IMR-90 (cell line): ENCODE measurements at regions not wholly inside any gene's neighbourhood (a gene's known extent, or its start where the extent isn't known, plus 50 kb on each side); places are given as distances from the start of the nearest gene placed in this dataset.

ENCODE experiments used
- ATAC-seq: fragments of 200-7000 bp; cut with Tn5 transposase; 2 replicates; pipeline ENCODE4 v1.9.1; 2020; ENCODE audit warnings: low read depth, mild to moderate bottlenecking, moderate library complexity
- BruUV-seq: library from RNA; stranded (reverse); fragments of 400-500 nt; replicated peaks from 2 replicates; lab custom pipeline; 2021; lab: Mats Ljungman, UMichigan
- CTCF ChIA-PET: fragments of 300-600 bp; formaldehyde crosslinking; extraction: SDS; loops from one replicate; lab custom pipeline; 2021; ENCODE audit warnings: antibody characterized with exemption; lab: Yijun Ruan, JAX
- POLR2A ChIA-PET: fragments of 300-600 bp; sonication (Branson Sonifier 250); formaldehyde crosslinking; loops from one replicate; lab custom pipeline; 2022; ENCODE audit warnings: antibody characterized with exemption; ENCODE audit not compliant: unreplicated experiment; lab: Charles Lee
- DNase-seq: peaks from one replicate; pipeline ENCODE4 v3.0.0; 2013
- H2AFZ ChIP-seq: replicated peaks from 2 replicates; pipeline ENCODE3; 2013; ENCODE audit warnings: low read length, mild to moderate bottlenecking; ENCODE audit not compliant: poor library complexity
- H2AK5ac ChIP-seq: 2 replicates; pipeline ENCODE4 v1.6.1; 2013; ENCODE audit warnings: low read depth, low read length, inconsistent platforms
- H2AK9ac ChIP-seq: replicated peaks from 2 replicates; pipeline ENCODE3; 2013; ENCODE audit warnings: mild to moderate bottlenecking, low read depth, low read length, moderate library complexity; ENCODE audit not compliant: poor library complexity
- H2BK120ac ChIP-seq: 2 replicates; pipeline ENCODE4 v1.6.1; 2013; ENCODE audit warnings: low read depth, low read length, inconsistent platforms
- H2BK15ac ChIP-seq: 3 replicates; pipeline ENCODE4 v1.6.1; 2013; ENCODE audit warnings: low read depth, low read length, inconsistent platforms
- H2BK20ac ChIP-seq: 2 replicates; pipeline ENCODE4 v1.6.1; 2013; ENCODE audit warnings: low read depth, mild to moderate bottlenecking, inconsistent platforms, low read length, moderate library complexity
- H2BK5ac ChIP-seq: 2 replicates; pipeline ENCODE4 v1.6.1; 2013; ENCODE audit warnings: mild to moderate bottlenecking, low read depth, low read length, inconsistent platforms; ENCODE audit not compliant: poor library complexity, severe bottlenecking
- H3K14ac ChIP-seq: replicated peaks from 2 replicates; pipeline ENCODE4 v1.6.1; 2013; ENCODE audit warnings: low read depth, low read length, inconsistent platforms
- H3K18ac ChIP-seq: 2 replicates; pipeline ENCODE4 v1.6.1; 2013; ENCODE audit warnings: low read depth, low read length, control low read depth
- H3K23ac ChIP-seq: 2 replicates; pipeline ENCODE4 v1.6.1; 2013; ENCODE audit warnings: low read depth, low read length, inconsistent platforms
- H3K27ac ChIP-seq: 2 replicates; pipeline ENCODE4 v1.5.1; 2013; ENCODE audit warnings: mild to moderate bottlenecking, control low read depth, low read length; ENCODE audit not compliant: insufficient read depth
- H3K27me3 ChIP-seq: 2 replicates; pipeline ENCODE4 v1.6.1; 2013; ENCODE audit warnings: low read length; ENCODE audit not compliant: control insufficient read depth, insufficient read depth
- H3K36me3 ChIP-seq: 2 replicates; pipeline ENCODE4 v1.6.1; 2013; ENCODE audit warnings: low read length, mixed read lengths; ENCODE audit not compliant: control insufficient read depth, insufficient read depth
- H3K4ac ChIP-seq: 2 replicates; pipeline ENCODE4 v1.6.1; 2013; ENCODE audit warnings: low read depth, low read length, inconsistent platforms
- H3K4me1 ChIP-seq: 2 replicates; pipeline ENCODE4 v1.6.1; 2013; ENCODE audit warnings: low read length, mixed read lengths; ENCODE audit not compliant: control insufficient read depth, insufficient read depth
- H3K4me2 ChIP-seq: 2 replicates; pipeline ENCODE4 v1.6.1; 2013; ENCODE audit warnings: low read depth, mild to moderate bottlenecking, control low read depth, low read length, moderate library complexity
- H3K4me3 ChIP-seq: 2 replicates; pipeline ENCODE4 v1.5.1; 2013; ENCODE audit warnings: low read depth, mild to moderate bottlenecking, control low read depth, low read length, moderate library complexity; ENCODE audit not compliant: insufficient read depth
- H3K56ac ChIP-seq: 2 replicates; pipeline ENCODE4 v1.6.1; 2013; ENCODE audit warnings: low read length, inconsistent platforms; ENCODE audit not compliant: insufficient read depth; ENCODE audit errors: extremely low read depth
- H3K79me1 ChIP-seq, 2 experiments: 2 replicates each; pipeline ENCODE4 v1.6.1; 2013; ENCODE audit warnings: low read length in 2 of 2, inconsistent platforms in 1 of 2, low read depth in 1 of 2
- H3K9ac ChIP-seq: 2 replicates; pipeline ENCODE4 v1.6.1; 2013; ENCODE audit warnings: low read depth, low read length, control low read depth
- H3K9me1 ChIP-seq: 2 replicates; pipeline ENCODE4 v1.6.1; 2013; ENCODE audit warnings: low read length, inconsistent platforms; ENCODE audit not compliant: insufficient read depth
- H3K9me3 ChIP-seq: 2 replicates; pipeline ENCODE4 v1.6.1; 2013; ENCODE audit warnings: low read length; ENCODE audit not compliant: control insufficient read depth, insufficient read depth
- H4K20me1 ChIP-seq: 2 replicates; pipeline ENCODE4 v1.6.1; 2013; ENCODE audit warnings: low read length, inconsistent platforms; ENCODE audit not compliant: insufficient read depth
- H4K5ac ChIP-seq: 2 replicates; pipeline ENCODE4 v1.6.1; 2013; ENCODE audit warnings: mild to moderate bottlenecking, low read depth, low read length, control low read depth
- H4K8ac ChIP-seq, 2 experiments: 2 replicates each; pipeline ENCODE4 v1.6.1; 2013; ENCODE audit warnings: low read depth in 2 of 2, low read length in 2 of 2, control low read depth in 1 of 2, inconsistent platforms in 1 of 2
- H4K91ac ChIP-seq: 2 replicates; pipeline ENCODE4 v1.6.1; 2013; ENCODE audit warnings: low read depth, low read length, inconsistent platforms; ENCODE audit not compliant: insufficient read depth
- BHLHE40 ChIP-seq: fragments of 150-350 bp; IDR thresholded peaks from 2 replicates; pipeline ENCODE4 v1.6.1; 2016; ENCODE audit warnings: mild to moderate bottlenecking, low read depth, low read length
- CEBPB ChIP-seq: IDR thresholded peaks from 2 replicates; pipeline ENCODE4 v1.6.1; 2012; ENCODE audit warnings: low read depth, low read length, improper control_type of control experiment
- CHD1 ChIP-seq: IDR thresholded peaks from 2 replicates; pipeline ENCODE4 v1.6.1; 2012; ENCODE audit warnings: low read depth, low read length, improper control_type of control experiment
- MAFK ChIP-seq: IDR thresholded peaks from 2 replicates; pipeline ENCODE4 v1.6.1; 2012; ENCODE audit warnings: low read depth, low read length, improper control_type of control experiment
- MAZ ChIP-seq: IDR thresholded peaks from 2 replicates; pipeline ENCODE4 v1.6.1; 2012; ENCODE audit warnings: low read depth, mild to moderate bottlenecking, low read length, improper control_type of control experiment, moderate library complexity, borderline replicate concordance
- MXI1 ChIP-seq: IDR thresholded peaks from 2 replicates; pipeline ENCODE4 v1.6.1; 2012; ENCODE audit warnings: low read depth, mild to moderate bottlenecking, low read length, moderate library complexity, borderline replicate concordance
- POLR2A ChIP-seq: IDR thresholded peaks from 2 replicates; pipeline ENCODE4 v1.6.1; 2012; ENCODE audit warnings: mild to moderate bottlenecking, low read depth, low read length
- RFX5 ChIP-seq: IDR thresholded peaks from 2 replicates; pipeline ENCODE4 v1.8.0; 2012; ENCODE audit warnings: low read depth, mild to moderate bottlenecking, low read length, moderate library complexity
- WGBS, 2 experiments: methylation state at CpG; one replicate each; pipeline versions ENCODE4 v1.1.5 to v1.1.7; 2013; ENCODE audit warnings: missing lambda C conversion rate in 2 of 2; ENCODE audit not compliant: insufficient read length in 1 of 2; ENCODE audit errors: extremely low coverage in 2 of 2; 5-methylcytosine and 5-hydroxymethylcytosine counted together
- dilution Hi-C: fragments of 300-500 bp; cut with HindIII; formaldehyde crosslinking; loops from one replicate; pipeline ENCODE4 v1.14.3; 2018; ENCODE audit warnings: low sequenced_read_pairs; ENCODE audit not compliant: unreplicated experiment
- in situ Hi-C: fragments of 300-500 bp; cut with MboI; formaldehyde crosslinking; loops from 3 replicates; pipeline ENCODE4 v1.14.3; 2019; ENCODE audit warnings: low sequenced_read_pairs, inconsistent platforms, mixed read lengths
- intact Hi-C: fragments of 100-400 bp; cut with micrococcal nuclease; formaldehyde crosslinking; loops from 2 replicates; pipeline ENCODE4 v1.10.0; 2022
- TF ChIP-seq, protein P1 (sequence below): fragments of 150-350 bp; IDR thresholded peaks from 2 replicates; pipeline ENCODE4 v1.6.1; 2016; ENCODE audit warnings: low read depth, mild to moderate bottlenecking, low read length, moderate library complexity, borderline replicate concordance

DNA sequence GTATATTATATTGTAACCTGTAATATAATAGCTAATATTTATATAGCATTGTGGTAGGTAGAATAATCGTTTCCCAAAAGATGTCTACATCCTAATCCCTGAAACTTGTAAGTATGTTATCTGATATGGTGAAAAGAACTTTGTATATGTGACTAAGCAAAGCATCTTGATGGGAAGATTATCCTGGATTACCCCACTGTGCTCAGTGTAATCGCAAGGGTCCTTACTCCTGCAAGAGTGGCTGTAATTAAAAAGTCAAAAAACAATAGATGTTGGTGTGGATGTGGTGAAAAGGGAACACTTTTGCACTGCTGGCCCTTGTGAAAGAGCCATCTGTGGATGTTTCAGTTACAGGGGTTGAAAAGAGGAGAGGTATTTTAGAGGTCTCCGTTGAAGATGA lies 95.2 kb downstream of the EDN1 start:
- no peak for DNase-seq
- BruUV-seq: no TSS peak

More for the DNA sequence above, 95.2 kb downstream of the EDN1 start:
- intact Hi-C loops (no loop called here), dilution Hi-C loops (no loop called here), in situ Hi-C loops (no loop called here)
- Histone ChIP-seq H2BK5ac (no peak overlapping the region), H3K36me3 (no peaks in the 10 kb centered on the region), H3K4ac (no peak overlapping the region), H3K14ac (no peak overlapping the region), H2BK20ac (no peak overlapping the region), H3K4me1 (no peaks in the 10 kb centered on the region), H4K20me1 (no peaks in the 10 kb centered on the region), H3K18ac (no peak overlapping the region), H2BK15ac (no peak overlapping the region), H3K56ac (no peak overlapping the region), H3K4me3 (no peak overlapping the region), H3K27me3 (peaks cover 3% of the 10 kb centered on the region; the same call in 1 of the 2 replicates), H2AK9ac (no peak overlapping the region), H4K8ac (no peak overlapping the region), H2BK120ac (no peak overlapping the region), H2AK5ac (no peak overlapping the region), H2AFZ (no peak overlapping the region), H3K23ac (no peak overlapping the region), H3K4me2 (no peak overlapping the region), H3K27ac (no peak overlapping the region), H3K9me1 (no peaks in the 10 kb centered on the region), H4K5ac (no peak overlapping the region), H3K9me3 (no peaks in the 10 kb centered on the region), H4K91ac (no peak overlapping the region), H3K9ac (no peak overlapping the region), H3K79me1 (no peaks in the 10 kb centered on the region)
- WGBS, 2 experiments: no CpG with 5 or more reads among the region's 3 CpGs
- TF ChIP-seq POLR2A (no peak), MAFK (no peak), BHLHE40 (no peak), MAZ (no peak), MXI1 (no peak), CHD1 (no peak), RFX5 (no peak), CEBPB (no peak)
- TF ChIP-seq, protein P1, sequence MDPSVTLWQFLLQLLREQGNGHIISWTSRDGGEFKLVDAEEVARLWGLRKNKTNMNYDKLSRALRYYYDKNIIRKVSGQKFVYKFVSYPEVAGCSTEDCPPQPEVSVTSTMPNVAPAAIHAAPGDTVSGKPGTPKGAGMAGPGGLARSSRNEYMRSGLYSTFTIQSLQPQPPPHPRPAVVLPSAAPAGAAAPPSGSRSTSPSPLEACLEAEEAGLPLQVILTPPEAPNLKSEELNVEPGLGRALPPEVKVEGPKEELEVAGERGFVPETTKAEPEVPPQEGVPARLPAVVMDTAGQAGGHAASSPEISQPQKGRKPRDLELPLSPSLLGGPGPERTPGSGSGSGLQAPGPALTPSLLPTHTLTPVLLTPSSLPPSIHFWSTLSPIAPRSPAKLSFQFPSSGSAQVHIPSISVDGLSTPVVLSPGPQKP: no peak
- ChIA-PET CTCF (interaction anchor here (0.6 kb wide), 1 partner anchor 218 kb away, joined by 3 read pairs; no protein-coding TSS in a partner anchor), POLR2A (no interaction called here)
- no peak for ATAC-seq
